H1 (cell line): ENCODE measurements at regions not wholly inside any gene's neighbourhood (a gene's known extent, or its start where the extent isn't known, plus 50 kb on each side); places are given as distances from the start of the nearest gene placed in this dataset.

Experiments
- CTCF ChIP-seq, 3 experiments: IDR thresholded peaks; 1 replicate in 2 of 3; 2 replicates in 1 of 3; pipeline versions ENCODE4 v1.5.1 to v1.6.1; 2011; ENCODE audit warnings: low read length in 3 of 3, mild to moderate bottlenecking in 3 of 3, inconsistent platforms in 2 of 3, low read depth in 1 of 3, moderate library complexity in 1 of 3; ENCODE audit not compliant: insufficient read depth in 1 of 3; ENCODE audit errors: control extremely low read depth in 1 of 3
- EZH2 ChIP-seq: fragments of 200-600 bp; sonication (generic); IDR thresholded peaks from 2 replicates; pipeline ENCODE4 v1.7.1; 2012; ENCODE audit warnings: low read depth, mild to moderate bottlenecking, moderate library complexity, low read length, inconsistent platforms; ENCODE audit not compliant: severe bottlenecking
- RXRA ChIP-seq: IDR thresholded peaks from 2 replicates; pipeline ENCODE4 v1.6.1; 2011; ENCODE audit warnings: low read depth, mild to moderate bottlenecking, low read length, moderate library complexity; ENCODE audit not compliant: insufficient read depth
- ZNF274 ChIP-seq: IDR thresholded peaks from 2 replicates; pipeline ENCODE4 v1.7.0; 2012; ENCODE audit warnings: low read length, borderline replicate concordance; ENCODE audit errors: extremely low read depth

DNA sequence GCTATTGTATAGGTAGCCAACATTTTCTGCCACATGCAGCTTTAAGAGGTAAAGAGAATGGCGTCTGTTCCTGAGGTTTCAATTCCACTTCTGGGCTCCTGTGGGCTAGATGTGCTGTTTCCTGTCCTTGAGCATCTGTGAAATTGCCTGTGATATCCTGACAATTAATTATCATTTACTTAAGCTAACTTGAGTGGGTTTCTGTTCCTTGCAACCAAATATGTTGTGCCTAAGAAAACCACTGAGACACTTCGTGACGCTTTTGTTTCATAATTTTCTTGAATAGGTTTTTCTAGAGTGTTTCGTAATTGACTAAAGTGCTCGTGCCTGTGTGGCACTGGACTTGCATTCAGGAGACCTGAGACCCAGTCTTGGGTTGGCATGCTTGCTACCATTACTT is 127.3 kb upstream of the POU3F1 start:
- TF ChIP-seq CTCF (IDR thresholded peaks at IDR 0.05; ENCODE audit: control extremely low read depth in 1 of 3, insufficient read depth in 1 of 3, low read depth in 1 of 3, low read length in 3 of 3) (no peak), ZNF274 (no peak), EZH2 (no peak), RXRA (no peak)
